Neutrophil (primary cell): ENCODE measurements at regions not wholly inside any gene's neighbourhood (a gene's known extent, or its start where the extent isn't known, plus 50 kb on each side); places are given as distances from the start of the nearest gene placed in this dataset.

Experiments used
- H3K27ac ChIP-seq: fragments of 200-600 bp; sonication (generic); 2 replicates; pipeline ENCODE4 v1.5.1; 2016; ENCODE audit warnings: mild to moderate bottlenecking, moderate library complexity
- H3K27me3 ChIP-seq: fragments of 200-600 bp; sonication (generic); 2 replicates; pipeline ENCODE4 v1.6.0; 2016; ENCODE audit warnings: mild to moderate bottlenecking
- H3K36me3 ChIP-seq: fragments of 200-600 bp; sonication (generic); 2 replicates; pipeline ENCODE4 v1.5.1; 2017
- H3K4me1 ChIP-seq, 2 experiments: fragments of 200-600 bp in 1 of 2; sonication (generic) in 1 of 2; 1 replicate in 1 of 2; 2 replicates in 1 of 2; pipeline versions ENCODE4 v1.5.1 to v1.6.1; 2013 to 2016; ENCODE audit warnings: low read depth in 1 of 2, low read length in 1 of 2, mild to moderate bottlenecking in 1 of 2, moderate library complexity in 1 of 2; ENCODE audit not compliant: control insufficient read depth in 1 of 2, insufficient read depth in 1 of 2
- H3K4me3 ChIP-seq, 2 experiments: fragments of 200-600 bp in 1 of 2; sonication (generic) in 1 of 2; 1 replicate in 1 of 2; 2 replicates in 1 of 2; pipeline ENCODE4 v1.5.1; 2013 to 2016; ENCODE audit warnings: low read depth in 1 of 2, low read length in 1 of 2, mild to moderate bottlenecking in 1 of 2, moderate library complexity in 1 of 2
- H3K9me3 ChIP-seq: fragments of 200-600 bp; sonication (generic); 2 replicates; pipeline ENCODE4 v1.5.1; 2016
- TF ChIP-seq, protein P1 (sequence below): fragments of 200-600 bp; sonication (generic); IDR thresholded peaks from 2 replicates; pipeline ENCODE4 v1.5.1; 2016; ENCODE audit warnings: antibody characterized with exemption

DNA sequence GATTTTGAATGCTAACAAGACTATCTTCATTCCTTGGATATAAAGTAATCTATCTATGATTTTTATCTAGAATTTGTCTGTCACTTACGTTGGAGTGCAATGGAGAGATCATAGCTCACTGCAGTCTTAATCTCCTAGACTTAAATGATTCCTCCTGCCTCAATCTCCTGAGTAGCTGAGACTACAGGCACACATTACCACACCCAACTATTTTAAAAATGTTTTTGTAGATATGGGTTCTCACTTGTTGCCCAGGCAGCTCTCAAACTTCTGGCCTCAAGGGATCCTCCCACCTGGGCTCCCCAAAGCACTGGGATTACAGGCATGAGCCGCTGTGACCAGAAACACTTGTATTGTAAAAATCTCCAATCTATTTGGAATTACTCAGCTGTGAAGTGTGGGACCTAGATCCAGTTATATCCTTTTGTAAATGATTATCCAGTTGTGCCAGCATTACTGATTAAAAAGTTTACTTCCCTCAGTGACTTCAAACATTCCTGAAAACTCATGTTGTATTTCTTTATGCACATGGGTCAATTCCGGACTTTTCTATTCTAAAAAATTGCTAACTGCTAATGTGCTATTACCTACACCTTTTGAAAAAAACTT is 1793.8 kb upstream of the WWC1 start:
- H3K27me3 ChIP-seq, result no peaks in the 10 kb centered on the region
- no peaks in the 10 kb centered on the region for H3K9me3 ChIP-seq
- TF ChIP-seq, protein P1, sequence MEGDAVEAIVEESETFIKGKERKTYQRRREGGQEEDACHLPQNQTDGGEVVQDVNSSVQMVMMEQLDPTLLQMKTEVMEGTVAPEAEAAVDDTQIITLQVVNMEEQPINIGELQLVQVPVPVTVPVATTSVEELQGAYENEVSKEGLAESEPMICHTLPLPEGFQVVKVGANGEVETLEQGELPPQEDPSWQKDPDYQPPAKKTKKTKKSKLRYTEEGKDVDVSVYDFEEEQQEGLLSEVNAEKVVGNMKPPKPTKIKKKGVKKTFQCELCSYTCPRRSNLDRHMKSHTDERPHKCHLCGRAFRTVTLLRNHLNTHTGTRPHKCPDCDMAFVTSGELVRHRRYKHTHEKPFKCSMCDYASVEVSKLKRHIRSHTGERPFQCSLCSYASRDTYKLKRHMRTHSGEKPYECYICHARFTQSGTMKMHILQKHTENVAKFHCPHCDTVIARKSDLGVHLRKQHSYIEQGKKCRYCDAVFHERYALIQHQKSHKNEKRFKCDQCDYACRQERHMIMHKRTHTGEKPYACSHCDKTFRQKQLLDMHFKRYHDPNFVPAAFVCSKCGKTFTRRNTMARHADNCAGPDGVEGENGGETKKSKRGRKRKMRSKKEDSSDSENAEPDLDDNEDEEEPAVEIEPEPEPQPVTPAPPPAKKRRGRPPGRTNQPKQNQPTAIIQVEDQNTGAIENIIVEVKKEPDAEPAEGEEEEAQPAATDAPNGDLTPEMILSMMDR, result no peak
- H3K27ac ChIP-seq, result no peak overlapping the region
- no peaks in the 10 kb centered on the region for H3K36me3 ChIP-seq
- H3K4me3 ChIP-seq, result no peak overlapping the region
- no peaks in the 10 kb centered on the region for H3K4me1 ChIP-seq

DNA sequence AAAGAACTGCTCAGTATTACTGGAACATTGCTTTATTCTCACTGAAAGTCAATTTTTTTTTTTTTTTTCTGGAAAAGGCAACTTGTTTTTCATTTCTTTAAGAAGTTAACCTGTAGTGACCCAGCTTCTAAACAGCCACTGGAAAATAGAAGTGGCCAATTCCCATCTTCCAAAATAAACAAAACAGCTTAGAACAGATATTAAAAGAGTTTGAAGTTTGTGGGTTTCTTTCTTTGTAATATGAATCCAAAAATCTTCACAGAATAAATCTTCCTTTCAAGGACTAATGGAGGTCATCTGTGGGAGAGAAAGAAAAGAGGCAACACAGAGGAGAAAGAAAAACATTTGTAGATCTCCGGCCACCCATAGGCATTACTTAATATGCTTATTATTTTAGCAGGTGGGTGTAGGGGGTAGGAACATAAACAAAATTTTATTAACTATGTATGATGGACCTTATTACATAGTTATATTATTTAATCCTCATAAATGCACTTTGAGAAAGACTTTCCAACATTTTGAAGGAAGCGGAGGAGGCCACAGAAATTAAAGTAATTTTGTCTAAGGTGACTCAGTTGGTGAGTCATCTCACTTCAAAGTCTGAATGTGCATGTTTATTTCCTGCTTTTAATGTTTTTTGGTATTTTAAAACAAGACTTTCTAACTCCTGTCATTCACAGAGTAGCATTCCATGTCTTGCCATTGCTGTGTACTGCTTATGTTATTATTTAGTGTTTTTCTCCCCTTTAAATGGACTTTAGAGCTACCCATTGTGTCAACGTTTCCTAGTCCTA is 1791.8 kb upstream of the WWC1 start:
- Histone ChIP-seq H3K9me3 (no peaks in the 10 kb centered on the region), H3K27me3 (no peaks in the 10 kb centered on the region), H3K4me3 (no peak overlapping the region), H3K4me1 (no peaks in the 10 kb centered on the region), H3K27ac (no peak overlapping the region), H3K36me3 (no peaks in the 10 kb centered on the region)
- TF ChIP-seq, protein P1, result no peak

DNA sequence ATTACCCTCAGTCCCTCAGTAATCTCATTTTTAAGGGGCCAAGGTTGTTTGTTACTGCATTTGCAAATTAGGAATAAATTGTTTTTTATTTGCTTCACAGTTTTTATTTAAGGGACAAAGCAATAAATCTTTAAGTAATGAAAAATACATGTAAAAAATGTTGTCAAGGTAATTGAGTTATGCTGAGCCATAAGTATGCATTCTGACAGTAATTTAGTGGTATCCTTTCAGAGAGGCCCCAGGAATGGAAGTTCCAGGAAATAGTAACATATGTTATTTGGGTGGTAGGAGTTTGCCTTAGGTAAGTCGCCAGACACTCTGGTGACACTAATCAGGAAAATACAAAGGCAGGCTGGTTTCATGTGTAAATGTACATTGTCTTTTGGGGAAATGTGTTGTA is 1787.9 kb upstream of the WWC1 start:
- Histone ChIP-seq H3K9me3 (no peaks in the 10 kb centered on the region), H3K27ac (no peak overlapping the region), H3K4me3 (no peak overlapping the region), H3K27me3 (no peaks in the 10 kb centered on the region), H3K4me1 (no peaks in the 10 kb centered on the region), H3K36me3 (no peaks in the 10 kb centered on the region)
- TF ChIP-seq, protein P1, result no peak

DNA sequence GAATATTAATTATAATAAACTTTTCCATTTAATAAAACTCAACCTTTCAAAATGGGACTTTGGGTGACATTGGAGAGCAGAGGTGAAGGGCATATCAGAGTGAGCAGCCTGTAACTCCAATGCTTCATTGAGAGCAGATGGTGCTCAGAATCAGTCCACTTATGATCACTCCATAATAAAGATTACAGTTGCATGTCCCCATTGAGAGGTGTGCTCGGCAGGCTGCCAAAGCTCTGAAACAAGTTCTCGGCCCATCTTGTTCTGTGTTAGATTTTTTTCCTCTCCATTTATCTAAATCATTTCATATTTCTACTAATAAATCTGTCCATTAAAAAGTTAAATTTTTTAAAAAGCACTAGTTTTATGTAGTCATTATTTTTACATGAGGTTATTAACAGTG is 1786.4 kb upstream of the WWC1 start:
- H3K4me1 ChIP-seq, result no peaks in the 10 kb centered on the region
- no peaks in the 10 kb centered on the region for H3K36me3 ChIP-seq
- no peak overlapping the region for H3K4me3 ChIP-seq
- H3K9me3 ChIP-seq, result no peaks in the 10 kb centered on the region
- H3K27ac ChIP-seq, result no peak overlapping the region
- H3K27me3 ChIP-seq, result no peaks in the 10 kb centered on the region
- TF ChIP-seq, protein P1, result no peak

DNA sequence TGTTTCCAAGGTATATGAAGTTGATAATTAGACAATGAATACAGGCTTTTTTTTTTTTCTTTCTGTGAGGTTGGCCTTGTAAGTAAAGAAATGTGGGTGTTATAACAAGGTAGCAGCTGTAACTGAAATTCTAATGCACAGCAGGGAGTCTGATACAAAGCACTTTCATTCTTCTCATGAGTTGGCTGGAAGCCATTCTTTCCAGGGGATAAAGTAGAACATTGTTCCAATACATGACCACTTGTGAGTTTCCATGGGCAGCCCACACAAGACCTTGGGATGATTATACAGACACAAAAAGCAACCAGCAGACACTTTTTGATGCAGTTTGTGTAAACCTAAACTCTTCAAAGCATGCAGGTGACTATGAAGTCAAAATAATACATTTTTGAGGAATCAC is 1785.9 kb upstream of the WWC1 start:
- Histone ChIP-seq H3K27me3 (no peaks in the 10 kb centered on the region), H3K4me3 (no peak overlapping the region), H3K27ac (no peak overlapping the region), H3K9me3 (no peaks in the 10 kb centered on the region), H3K36me3 (no peaks in the 10 kb centered on the region), H3K4me1 (no peaks in the 10 kb centered on the region)
- TF ChIP-seq, protein P1, result no peak
